Adrenal gland (tissue), 5 donors: ENCODE measurements at regions not wholly inside any gene's neighbourhood (a gene's known extent, or its start where the extent isn't known, plus 50 kb on each side); places are given as distances from the start of the nearest gene placed in this dataset.

Source experiments
- POLR2A ChIP-seq, 2 donors: fragments of 450-650 bp; IDR thresholded peaks; one replicate each; pipeline ENCODE4 v1.6.1; 2017; ENCODE audit warnings: antibody characterized with exemption in 2 of 2, mild to moderate bottlenecking in 2 of 2, moderate library complexity in 1 of 2
- TF ChIP-seq, protein P1 (sequence below), 6 experiments: fragments of 450-650 bp in 4 of 6; fragments of 200-600 bp in 2 of 6; sonication (generic) in 1 of 6; IDR thresholded peaks; 1 replicate in 5 of 6; 2 replicates in 1 of 6; pipeline versions ENCODE4 v1.5.1 to v1.8.0; 2016 to 2021; ENCODE audit warnings: antibody characterized with exemption in 6 of 6, mild to moderate bottlenecking in 2 of 6, moderate library complexity in 1 of 6
- donor health status: DM: no; HTN: no; CAD: no.

DNA sequence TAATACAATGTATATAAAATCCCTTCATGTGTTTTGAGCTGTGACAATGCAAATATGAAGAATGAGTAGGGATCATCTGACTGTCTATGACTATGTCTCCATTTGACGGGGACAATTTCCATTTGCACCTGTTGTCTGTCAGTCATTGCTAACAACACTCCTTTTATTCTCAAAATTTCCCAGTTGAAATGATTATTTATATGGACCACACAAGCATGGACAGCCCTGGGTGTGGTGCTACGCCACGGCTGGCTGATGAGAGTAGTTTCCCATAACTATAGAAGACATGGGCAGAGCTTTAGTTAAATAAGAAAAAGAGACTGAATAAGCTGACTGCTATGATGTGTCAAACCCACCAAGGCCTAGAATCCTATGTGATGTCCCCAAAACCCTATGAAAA is 135.8 kb downstream of the MAP3K21 start:
- TF ChIP-seq, protein P1, sequence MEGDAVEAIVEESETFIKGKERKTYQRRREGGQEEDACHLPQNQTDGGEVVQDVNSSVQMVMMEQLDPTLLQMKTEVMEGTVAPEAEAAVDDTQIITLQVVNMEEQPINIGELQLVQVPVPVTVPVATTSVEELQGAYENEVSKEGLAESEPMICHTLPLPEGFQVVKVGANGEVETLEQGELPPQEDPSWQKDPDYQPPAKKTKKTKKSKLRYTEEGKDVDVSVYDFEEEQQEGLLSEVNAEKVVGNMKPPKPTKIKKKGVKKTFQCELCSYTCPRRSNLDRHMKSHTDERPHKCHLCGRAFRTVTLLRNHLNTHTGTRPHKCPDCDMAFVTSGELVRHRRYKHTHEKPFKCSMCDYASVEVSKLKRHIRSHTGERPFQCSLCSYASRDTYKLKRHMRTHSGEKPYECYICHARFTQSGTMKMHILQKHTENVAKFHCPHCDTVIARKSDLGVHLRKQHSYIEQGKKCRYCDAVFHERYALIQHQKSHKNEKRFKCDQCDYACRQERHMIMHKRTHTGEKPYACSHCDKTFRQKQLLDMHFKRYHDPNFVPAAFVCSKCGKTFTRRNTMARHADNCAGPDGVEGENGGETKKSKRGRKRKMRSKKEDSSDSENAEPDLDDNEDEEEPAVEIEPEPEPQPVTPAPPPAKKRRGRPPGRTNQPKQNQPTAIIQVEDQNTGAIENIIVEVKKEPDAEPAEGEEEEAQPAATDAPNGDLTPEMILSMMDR (IDR thresholded peaks at IDR 0.05): no peak
- no peak for TF ChIP-seq POLR2A (IDR thresholded peaks at IDR 0.05)
